Hematopoietic multipotent progenitor cell treated with erythropoietin and hydrocortisone succinate and interleukin-3 and kit ligand, for 4 days (in vitro differentiated cells): ENCODE measurements at regions not wholly inside any gene's neighbourhood (a gene's known extent, or its start where the extent isn't known, plus 50 kb on each side); places are given as distances from the start of the nearest gene placed in this dataset.

ENCODE experiments used
- DNase-seq: peaks from one replicate; pipeline ENCODE4 v3.0.0-alpha.2; 2015

DNA sequence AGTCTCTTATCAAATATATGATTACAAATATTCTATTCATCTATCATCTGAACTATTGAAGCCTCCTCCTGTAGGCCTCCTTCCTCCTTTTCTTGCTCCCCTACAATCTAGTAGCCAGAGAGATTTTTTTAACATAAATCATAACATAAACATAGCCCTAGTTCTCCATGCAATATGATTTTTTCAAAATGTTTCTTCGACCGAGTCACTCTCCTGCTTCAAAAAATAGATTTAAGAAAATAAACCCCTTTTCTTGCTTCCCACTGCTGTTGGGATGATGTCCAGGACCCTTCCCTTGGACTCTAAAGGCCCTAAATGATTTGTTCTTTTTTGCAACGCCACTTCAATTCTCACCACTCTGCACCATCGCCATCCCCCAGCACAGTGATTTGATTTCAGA, 319.7 kb upstream of the TSHZ3 start:
- DNase-seq = no peak

DNA sequence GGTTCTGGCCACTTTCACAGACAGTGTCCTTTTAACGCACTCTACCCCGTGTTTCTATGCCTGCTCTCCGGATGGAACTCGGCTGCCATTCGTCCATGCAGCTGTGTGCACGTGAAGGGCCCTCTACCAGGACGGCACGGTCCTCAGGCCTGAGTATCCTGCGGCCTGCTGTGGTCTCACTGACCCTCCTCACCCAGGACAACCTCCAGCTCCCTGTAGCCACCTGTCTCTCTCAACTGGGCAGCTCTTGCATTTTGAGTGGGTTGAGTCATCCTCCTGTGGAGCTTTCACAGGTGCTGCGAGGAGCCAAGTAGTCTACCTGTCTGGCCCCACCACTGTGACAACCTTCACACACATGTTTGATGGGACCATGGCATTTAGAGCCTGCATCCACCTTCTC, 321.7 kb upstream of the TSHZ3 start:
- no peak for DNase-seq

DNA sequence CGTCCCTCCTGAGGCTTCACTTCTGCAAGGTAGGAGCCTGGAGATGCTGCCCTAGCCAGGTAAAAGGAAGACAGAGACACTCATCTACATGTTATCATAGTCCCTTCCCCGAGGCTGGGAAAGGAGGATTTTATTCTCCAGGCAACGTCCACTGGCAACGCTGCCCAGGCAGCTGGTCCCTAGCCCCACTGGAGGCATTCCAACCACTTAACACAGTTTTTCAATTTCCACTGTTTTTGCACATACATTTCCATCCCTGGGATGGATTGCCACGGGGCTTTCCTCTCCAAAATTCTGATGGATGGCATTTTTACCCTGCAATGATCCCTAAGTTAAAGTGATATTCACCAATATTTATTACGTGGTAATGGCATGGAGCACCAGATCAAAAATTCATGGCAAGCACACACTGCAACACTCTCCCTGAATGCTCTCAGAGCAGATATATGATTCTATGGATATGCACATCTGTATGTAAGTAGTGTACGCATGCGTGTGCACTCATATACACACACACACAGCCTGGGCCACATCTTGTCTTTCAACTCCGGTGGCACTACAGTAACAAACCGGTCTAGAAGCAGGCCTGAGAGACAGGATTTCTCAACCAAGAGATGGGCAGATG, 322.3 kb upstream of the TSHZ3 start:
- no peak for DNase-seq

DNA sequence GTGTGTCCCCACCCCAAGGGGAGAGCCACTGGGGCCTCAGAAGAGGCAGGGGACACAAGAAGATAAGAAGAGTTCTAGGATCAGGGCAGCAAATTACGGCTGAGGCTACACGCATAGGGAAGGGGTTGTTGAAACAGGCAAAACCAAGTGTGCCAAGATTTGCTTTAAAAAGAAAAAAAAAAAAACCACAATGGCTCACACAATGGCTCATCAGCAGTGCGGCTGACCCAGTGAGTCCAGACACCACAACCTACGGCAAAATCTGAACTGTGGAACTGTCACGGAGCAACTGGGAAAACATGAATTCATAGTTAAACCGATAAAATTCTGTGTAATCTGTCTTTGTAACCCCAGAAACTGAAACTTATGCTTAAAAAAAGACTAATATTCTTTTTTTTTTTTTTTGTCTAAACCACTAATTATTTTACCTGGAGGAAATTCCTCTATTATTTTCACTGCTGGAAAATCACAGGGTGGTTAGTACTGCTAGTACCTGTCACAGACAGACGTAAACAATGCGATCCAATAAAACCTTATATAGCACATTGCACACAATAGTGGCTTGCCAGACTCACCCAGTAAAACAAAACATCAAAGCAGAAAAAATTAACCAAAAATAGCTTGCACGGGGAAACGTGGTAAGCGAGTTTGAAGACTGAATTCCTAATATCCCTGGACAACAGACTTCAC, 325.4 kb upstream of the TSHZ3 start:
- no peak for DNase-seq

DNA sequence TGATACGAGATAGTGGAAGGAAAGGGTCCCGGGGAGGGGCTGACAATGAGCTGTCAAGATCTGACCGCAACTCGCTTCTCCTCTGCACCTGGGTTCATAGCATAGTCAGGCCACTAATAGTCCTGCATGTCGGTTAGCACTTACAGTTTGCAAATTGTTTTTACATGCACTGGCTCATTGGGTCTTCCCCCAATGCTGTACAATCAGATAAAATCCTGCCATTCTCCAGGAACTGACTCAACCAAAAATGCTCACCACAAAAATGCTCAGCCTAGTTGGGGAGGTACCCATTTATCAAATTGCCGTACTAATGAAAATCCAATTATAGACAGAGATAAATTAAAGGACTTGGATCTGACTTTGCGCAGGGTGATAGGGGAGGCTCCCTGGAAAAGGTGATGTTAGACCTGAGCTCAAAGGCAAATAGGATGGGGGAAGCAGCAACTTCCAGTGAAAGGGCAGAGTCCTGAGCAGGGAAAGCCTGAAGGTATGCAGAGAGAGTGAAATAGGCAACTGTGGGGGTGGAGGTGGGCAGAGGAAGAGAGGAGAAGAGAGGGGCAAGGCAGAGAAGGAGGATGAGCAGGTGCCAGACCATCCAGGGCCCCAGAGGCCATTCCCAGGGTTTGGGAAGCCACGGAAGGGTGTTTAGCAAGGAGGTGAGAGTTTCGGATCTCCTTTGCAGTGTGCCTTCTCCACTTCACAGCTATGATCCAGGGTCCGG, 326.1 kb upstream of the TSHZ3 start:
- DNase-seq = peak; percentile 24

DNA sequence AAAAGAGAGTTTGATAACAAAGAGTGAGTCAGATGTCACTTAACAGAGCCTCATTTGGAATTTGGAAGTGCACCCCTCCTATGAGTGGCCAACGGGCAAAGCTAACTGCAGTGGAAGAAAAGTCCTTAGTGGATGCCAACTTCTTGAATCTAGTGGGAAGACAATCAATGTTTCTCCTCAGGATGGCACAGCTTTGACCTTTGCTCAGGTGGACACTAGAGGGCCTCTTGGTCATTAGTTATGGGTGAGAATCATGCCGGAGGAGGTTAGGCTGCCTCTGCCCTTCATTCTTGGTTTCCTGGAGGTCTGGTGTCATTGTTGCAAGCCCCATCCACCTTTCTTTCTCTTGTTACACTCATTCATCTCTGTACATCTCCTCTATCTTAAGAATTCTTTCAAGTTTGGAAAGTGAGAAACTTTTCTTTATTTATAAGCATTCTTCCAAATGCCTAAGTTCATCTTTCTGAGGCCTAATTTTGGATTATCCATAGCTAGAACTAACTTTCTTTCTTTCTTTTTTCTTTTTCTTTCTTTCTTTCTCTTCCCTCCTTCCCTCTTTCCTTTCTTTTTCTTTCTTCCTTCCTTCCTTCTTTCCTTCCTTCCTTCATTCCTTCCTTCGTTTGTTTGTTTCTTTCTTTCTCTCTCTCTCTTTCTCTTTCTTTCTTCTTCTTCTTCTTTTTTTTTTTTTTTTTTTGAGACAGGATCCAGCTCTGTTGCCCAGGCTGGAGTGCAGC, 327.2 kb upstream of the TSHZ3 start:
- DNase-seq = peak; percentile 62

DNA sequence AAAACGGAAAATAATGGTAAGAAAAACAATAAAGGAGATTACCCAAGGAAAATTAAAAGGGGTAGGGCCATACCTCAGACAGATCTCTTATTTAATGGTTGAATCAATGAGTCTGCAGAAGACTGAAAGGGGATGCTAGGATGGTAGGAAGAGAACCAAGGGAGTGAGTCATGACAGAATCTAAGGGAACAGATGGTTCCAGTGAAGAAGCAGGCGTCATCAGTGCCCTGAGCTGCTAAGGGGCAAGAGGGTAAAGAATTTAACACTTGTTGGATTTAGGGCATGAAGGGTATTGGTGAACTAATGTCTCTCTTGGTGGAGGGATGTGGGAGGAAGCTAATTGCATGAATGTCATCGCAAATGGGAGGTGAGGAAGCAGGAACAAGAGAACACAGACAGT, 329.2 kb upstream of the TSHZ3 start:
- no peak for DNase-seq

DNA sequence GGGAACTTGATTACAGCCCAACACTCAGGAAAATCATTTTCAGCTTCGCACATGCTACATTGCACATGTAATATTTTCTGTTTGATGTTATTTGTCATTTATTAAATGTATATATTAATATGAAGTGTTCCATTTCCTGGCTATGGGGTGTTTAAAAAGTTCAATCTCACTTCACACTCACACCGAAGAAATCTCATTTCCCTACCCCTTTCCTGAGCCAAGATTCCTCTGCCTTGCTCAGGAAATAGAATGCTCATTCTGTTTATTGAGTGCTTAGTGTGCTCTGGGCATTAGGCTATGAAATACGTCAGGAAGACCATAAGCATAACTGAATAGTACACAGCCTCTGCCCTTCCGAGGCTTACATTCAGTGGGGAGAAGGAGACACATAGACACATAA, 331.9 kb upstream of the TSHZ3 start:
- DNase-seq = no peak

DNA sequence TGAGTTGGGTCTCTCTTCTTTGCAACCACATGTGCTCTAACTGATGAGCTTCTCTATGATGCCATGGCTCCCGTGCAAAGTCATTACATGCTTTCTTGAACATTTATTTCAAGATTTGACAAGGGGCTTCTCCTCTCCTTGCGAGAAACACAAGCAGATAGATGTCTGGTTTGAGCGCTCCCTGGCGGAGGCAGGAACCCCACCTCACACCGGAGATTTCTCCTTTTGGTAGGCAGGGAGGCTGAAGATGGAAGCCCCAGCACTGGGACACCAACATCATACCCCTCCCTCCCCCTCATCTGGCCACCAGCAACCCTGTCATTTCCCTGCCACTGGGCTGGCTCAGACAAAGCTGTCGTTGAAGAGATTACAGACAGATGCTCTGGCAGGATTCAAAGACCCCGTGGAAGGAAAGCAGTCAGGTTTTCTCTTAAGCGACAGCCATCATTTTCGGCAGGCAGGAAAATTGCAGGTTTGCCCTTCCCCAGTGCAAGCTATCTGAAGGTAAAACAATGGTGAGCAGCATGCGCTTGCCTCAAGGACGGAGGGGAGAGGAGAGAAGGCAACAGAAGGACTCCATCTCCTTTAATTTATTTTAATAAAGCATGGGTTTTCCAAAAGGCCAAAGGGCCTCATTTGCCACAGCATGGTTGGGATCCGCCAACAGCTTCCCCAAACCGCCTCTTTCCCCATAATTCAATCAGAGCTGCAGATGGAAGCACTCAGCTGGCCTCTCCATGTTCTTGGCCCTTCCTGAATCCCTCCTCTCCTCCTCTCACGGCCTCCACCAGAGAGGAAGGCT, 344.1 kb upstream of the TSHZ3 start:
- no peak for DNase-seq

DNA sequence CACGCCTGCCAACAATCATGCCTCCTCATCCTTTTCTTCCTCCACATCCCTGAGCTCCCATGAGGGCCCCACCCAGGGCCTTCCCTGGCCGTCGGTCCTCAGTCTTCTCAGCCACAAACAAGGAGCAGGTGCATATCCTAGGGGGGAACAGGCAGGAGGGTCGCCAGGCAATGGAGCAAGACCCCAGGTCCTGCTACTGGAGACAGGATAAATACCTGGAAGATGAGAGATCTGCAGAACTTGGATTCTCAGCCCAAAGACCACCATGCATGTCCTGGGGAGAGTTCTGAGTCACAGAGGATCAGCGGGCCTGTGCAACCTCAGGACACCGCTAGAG, 344.7 kb upstream of the TSHZ3 start:
- DNase-seq = no peak

DNA sequence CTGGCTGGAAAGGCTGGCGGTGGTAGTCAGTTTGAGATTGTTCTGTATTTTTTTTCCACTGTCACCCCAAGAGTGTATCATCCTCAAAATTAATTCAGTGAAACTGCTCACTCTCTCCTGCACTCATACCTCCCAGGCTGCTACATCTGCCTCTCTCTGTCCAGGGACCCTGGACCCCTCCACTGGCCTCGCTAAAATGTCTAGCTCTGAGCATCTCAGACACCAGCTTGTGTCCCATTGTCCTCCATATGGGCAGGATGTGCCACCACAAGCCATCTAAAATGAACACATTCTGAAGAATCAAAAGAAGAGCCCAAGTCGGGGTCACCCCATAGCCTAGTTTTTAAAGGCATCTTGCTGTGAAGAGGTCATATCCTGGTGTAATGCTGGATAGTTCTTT, 345.5 kb upstream of the TSHZ3 start:
- DNase-seq = no peak

DNA sequence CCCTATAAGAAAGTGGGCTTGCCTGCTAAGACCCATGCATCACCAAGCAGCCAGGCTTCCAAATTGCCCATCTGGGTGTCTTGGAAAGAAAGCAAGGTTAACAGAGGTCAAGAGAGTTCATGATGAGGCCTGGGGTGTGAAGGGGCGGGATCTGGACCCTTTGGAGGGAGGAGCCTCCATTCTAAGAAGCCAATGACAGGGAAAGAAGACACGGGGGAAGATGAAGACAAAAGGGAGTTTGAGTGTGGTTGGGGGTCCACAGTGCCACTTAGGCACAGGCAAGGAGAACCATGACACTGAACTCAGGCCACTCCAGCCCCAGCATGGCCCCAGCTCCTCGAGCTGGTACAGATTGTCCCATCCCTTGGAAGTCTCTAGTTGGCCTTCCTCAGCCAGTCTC, 350.2 kb upstream of the TSHZ3 start:
- DNase-seq = no peak

DNA sequence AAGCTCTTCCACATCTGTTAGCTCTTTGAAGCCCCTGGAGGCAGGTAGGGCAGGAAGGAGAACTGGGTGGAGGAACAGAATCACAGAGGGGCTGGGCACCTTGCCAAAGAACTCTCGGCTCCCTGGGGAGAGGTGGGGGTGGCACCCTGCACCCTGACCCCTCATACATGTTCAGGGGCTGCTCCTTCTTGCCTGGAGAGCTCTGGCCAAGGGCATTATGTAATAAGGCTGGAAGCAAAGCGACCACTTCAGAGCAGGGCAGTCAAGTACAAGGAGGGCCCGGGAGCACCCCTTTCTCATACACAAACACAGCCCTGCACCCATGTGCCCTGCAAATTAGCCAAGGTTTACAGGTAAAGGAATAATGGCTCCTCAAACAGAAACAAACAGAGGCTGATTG, 351.9 kb upstream of the TSHZ3 start:
- no peak for DNase-seq

DNA sequence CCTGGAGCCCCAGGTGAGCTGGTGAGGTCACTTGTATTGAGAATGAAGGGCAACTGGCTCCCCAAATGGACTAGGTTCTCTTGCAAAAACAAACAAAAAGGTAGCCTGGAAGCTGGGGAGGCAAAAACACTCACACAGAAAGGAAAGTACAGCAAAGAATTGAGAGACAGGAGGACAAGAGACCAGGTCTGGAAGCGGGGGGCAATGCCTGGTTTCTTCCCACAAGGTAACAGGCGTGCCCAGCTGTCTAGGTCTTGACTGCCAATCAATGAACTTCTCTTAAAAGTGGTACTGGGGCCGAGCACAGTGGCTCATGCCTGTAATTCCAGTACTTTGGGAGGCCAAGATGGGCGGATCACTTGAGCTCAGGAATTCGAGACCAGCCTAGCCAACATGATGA, 356.4 kb upstream of the TSHZ3 start:
- no peak for DNase-seq

DNA sequence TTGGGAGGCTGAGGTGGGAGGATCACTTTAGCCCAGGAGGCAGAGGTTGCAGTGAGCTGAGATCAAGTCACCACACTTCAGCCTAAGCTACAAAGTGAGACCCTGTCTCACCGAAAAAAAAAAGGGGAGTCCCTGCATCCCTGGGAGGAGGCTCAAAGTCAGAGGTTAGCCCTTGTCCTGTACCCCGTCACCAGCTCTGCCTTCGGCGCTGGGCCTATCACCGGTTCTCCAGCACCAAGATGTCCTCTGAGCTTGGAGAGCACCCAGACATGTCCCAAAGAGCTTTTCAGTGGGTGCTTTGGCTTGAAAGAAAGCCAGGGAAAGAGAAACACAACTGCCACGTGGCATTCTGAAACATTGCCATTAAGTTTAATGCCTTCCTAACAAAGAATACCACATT, 356.9 kb upstream of the TSHZ3 start:
- no peak for DNase-seq

DNA sequence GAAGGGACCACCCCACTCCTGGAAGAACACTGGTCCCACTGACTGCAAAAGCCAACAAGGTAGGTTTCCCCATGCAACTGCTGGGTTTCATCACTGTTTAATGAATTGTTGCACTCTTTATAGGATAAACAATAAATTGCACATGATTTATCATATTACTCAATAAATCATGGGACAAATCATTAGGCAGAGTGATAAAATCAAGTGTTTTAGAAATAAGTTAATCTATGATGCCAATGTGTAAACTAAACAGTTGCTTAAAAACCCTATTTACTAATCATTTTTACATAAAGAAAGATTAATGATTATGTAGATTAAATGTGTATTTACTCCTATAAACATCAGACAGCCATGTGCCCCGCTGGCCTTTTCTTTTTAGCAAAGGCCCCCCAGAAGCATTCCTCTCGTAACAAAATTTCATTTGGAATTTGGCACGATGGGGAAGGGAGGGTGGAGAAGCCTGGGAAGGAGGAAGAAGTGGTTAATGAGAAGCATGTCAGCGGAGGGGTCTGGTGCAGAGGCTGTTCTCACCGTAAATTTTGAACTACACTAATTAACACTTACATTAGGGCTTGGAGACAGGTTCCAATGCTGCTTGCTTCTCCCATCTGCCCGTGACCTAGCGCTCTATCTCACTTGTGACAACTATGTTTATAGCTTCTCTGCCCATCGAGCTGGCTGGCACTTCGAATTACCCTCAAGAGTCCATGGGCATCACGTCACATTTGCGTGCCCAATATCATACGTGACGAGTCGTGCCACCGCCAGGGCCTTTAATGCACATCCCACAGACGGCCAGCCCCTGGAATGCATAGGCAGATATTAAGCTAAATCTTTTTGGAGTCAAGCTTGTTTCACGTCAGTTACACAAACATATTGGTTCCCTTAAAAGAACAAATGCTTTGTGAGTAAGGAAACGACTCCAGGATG, 357.7 kb upstream of the TSHZ3 start:
- no peak for DNase-seq

DNA sequence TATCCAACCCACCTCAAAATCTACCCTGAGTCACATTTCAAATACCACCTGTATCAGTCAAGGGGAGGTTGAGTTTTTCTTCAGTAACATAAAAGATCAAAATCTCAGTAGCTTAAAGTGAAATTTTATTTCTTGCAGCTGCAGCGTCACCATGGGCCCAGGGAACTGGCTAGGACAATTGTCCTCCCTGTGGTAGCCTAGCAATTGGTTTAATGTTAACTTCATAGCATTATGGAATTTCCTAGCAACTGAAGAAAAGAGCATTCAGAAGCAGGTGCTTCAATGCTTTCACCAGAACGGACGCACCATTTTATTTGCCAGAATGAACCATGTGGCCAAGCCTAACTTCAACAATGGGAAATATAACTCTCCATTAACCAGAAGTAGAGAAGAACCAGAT, 359.3 kb upstream of the TSHZ3 start:
- no peak for DNase-seq

DNA sequence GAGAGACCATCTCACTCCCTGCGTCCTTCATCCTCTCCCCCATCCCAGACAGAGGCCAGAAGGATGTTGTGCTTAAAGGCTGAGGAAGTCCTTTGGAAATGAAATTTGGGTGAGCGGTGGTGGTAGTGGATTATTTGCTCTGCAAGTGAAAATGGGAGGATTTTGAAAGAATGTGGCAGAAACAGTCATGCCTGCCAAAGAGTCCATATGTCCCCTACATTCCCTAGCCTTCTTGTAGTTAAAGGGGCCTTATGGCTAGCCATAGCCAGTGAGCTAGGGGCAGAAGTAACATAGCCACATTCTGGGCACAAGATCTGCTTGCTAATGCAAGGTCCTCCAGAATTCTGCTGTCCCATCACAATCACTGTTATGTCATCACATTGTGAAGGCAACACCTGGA, 360.2 kb upstream of the TSHZ3 start:
- no peak for DNase-seq

DNA sequence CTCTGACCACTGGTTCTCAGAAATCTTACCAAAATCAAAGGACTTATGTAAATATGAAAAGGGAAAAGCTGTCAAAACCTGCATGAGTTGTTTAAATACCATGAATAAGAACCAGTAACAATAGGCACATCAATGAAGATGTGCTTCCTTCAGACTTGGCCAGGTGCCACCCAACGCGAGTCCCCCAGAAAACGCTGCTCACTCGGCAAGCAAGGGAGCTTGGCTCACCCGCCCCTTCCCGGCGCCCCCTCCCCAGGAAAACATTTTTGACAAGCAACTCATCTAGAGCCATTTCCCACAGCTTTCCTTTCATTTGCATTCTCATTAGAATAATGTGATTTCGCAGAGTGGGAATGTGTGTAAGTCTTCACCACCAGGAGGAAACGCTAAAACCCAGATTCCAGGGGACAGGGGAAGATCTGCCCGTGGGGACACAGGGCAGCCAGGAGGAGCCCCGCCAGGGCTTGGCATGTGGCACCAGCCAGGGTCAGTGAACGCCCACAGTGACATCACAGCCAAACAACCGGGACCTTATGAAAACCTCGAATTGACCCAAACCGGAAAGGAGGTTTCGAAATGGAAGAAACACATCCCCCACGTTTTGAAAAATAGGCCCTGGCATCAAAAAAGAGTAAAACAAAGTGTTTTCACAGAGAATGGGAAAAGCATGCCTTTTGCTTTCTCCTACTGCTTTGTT, 366.2 kb upstream of the TSHZ3 start:
- peak; percentile 27 for DNase-seq

DNA sequence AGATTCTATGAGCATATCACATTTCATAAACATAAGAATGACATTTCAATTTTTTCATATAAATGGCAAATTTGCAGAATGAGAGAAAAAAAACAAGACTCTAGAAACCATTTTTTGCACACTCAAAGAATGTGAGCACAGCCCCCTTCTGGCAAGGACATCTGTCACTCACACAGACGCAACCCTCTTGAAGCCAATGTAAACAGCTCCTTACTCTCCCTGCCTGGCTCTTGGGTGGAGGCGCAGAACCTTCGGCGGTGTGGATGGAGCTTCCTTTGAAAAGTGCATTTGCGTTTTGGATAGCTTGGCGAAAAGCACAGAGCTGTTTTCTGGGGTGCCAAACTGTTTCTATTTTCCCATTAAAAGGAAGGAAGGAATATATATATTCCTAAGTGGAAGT, 367.6 kb upstream of the TSHZ3 start:
- no peak for DNase-seq

DNA sequence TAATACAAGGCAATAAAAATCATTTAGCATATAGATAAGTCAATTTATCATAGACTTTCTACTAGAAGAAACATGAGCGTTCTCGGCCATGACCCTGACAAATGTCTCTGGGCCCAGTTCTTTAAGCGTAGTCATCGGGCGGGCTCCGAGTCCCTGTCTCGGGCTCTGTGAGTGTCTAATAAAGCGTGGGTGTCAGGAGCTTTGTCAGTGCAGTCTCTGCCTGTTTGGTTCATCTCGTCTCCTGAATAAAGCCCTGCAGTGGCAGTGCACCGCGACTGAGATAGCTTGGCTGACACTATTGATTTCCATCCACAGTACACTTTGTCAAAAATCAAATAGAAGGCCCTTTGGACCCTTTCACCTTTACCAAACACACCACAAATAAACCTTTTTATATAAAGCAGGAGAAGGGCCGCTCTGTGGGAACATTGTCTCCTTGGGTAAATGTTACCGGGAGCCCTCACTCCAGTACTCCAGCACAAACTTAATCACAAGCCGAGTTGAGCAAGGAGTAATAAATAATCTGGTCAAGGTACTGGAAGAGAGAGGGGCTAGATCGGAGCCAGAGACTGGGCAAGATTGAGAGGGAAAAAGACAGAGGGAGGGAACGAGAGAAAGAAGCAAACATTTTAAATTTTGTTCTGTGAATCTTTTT, 368.2 kb upstream of the TSHZ3 start:
- no peak for DNase-seq
